ENCODE measurements at regions not wholly inside any gene's neighbourhood (a gene's known extent, or its start where the extent isn't known, plus 50 kb on each side); places are given as distances from the start of the nearest gene placed in this dataset.

DNA sequence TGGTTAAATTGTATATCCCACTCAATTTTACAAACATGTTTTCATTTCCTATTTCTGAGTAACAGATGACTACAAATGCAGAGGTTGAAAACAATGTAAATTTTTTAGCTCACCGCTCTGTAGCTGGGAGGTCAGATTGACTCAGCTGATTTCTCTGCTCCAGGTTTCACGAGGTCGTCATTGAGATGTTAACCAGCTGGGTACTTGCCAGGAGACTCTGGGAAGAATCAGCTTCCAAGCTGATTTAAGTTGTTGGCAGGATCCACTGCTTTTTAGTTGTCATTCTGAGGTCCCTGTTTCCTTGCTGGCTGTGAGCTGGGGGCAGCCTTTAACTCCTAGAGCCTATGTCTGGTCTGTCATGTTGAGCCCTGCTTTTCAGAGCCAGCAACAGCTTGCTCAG lies 864.3 kb upstream of the AGA start:
- no peak for ATAC-seq
- intact Hi-C loops (cut with DNase I) = no loop called here
- DNase-seq = no peak

GRCh38 chr4:178309890-178310289 lies 867.7 kb upstream of the AGA start:
- intact Hi-C loops (cut with DNase I) = no loop called here
- DNase-seq (no peak), ATAC-seq (no peak)

DNA sequence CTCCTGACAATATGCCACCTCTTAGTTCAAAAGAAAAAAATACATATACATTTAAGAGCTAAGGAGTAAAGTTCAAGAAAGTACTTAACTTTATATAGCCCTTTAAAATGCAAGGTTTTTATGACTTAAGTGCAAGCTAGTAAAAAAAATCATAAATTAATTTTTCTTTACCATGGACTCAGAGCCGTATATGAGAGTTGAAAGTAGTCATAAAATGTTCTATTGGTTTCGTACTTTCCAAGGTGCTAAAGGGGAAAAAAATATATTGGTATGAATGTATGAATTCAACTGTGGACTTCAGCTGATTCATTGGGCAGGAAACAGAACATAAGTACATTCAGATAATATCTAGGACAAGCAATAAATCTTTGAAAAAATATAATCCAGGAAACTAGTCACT lies 869.8 kb upstream of the AGA start:
- ATAC-seq (no peak), DNase-seq (no peak)
- intact Hi-C loops (cut with DNase I) = no loop called here

GRCh38 chr4:178314287-178314686 lies 872.0 kb upstream of the AGA start:
- ATAC-seq (no peak), DNase-seq (no peak)
- intact Hi-C loops (cut with DNase I) = no loop called here

GRCh38 chr4:178316211-178316610 lies 874.0 kb upstream of the AGA start:
- ATAC-seq = no peak
- no peak for DNase-seq
- intact Hi-C loops (cut with DNase I) = no loop called here

- DNase-seq (no peak), ATAC-seq (no peak)
- intact Hi-C loops (cut with DNase I) = no loop called here
These were observed 877.8 kb upstream of the AGA start for GRCh38 chr4:178320003-178320402.

DNA sequence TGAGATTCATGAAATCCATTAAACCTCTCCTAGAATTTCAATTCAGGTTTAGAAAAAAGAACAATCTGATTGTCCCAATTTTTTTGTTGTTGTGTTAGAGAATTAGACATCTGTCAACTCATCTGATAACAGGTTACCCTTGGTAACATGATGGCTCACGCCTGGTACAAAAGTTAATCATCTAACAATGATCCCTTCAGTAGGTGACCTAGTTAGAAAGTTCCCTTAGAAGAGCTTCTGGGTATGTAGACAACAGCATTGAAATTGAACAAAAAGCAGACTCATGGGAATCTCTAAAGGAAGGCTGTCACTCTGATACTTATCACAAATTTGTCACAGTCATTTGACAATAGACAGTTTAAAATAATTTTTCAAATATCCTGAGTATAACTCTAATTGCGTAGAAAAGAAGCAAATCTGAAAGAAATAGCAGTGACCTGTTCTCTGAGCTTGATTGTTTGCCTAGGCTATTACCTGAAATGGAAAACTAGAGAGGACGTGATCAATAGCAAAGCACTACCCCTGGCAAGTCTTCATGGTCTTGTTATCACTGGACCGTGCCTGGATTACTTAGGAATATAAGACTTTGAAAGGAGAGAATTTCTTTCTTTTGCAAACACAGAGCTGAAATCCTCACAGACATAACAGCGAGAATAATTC lies 880.4 kb upstream of the AGA start:
- DNase-seq (no peak), ATAC-seq (no peak)
- intact Hi-C loops (cut with DNase I) = no loop called here

GRCh38 chr4:178329226-178329872 lies 887.1 kb upstream of the AGA start:
- ATAC-seq = no peak
- intact Hi-C loops (cut with DNase I) = no loop called here

DNA sequence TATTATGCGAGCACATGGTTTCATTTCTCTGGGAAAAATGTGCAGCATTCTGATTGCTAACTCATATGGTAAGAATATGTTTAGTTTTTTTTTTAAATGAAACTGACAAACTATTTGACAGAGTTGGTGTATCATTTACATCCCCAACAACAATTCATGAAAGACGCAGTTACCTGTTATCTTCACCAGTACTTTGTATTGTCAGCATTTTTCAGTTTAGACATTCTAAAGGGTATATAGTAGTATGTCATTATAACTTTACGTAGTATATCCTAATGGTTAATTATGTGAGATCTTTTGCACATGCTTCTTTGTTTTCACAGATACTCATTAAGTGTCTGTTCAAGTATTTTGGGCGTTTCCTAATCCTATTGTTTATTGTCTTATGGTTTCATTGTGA lies 891.1 kb upstream of the AGA start:
- DNase-seq = no peak
- ATAC-seq = no peak
- intact Hi-C loops (cut with DNase I) = no loop called here

More at GRCh38 chr4:178329226-178329872, 887.1 kb upstream of the AGA start:
- no peak for DNase-seq

- DNase-seq = no peak
- intact Hi-C loops (cut with DNase I) = no loop called here
- ATAC-seq = no peak
These were observed 897.5 kb upstream of the AGA start for GRCh38 chr4:178339769-178340168.

DNA sequence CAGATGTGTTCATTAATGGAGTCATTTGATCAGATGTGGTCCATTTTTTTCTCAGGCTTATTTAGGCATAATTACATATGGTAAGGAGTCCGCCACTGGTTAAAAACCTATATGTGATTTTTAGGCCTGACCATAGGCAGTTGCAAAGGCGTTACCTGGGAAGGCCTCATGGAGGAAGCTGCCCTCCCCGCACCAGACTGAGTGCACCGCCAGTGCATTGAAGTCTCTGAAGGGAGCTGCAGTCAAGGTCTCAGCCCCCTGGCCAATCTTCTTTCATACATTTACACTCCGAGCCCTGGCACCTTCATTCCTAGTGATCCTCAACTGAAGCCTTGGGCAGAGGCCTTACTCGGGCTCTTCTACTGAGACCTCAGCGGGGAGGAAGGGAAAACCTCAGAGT lies 898.2 kb upstream of the AGA start:
- no peak for ATAC-seq
- DNase-seq = no peak

GRCh38 chr4:178344096-178344495 lies 901.9 kb upstream of the AGA start:
- intact Hi-C loops (cut with DNase I) = no loop called here
- no peak for ATAC-seq
- no peak for DNase-seq

More for the DNA sequence above, 898.2 kb upstream of the AGA start:
- intact Hi-C loops (cut with DNase I) = no loop called here

GRCh38 chr4:178347111-178347510 lies 904.9 kb upstream of the AGA start:
- no peak for ATAC-seq
- intact Hi-C loops (cut with DNase I) = no loop called here
- no peak for DNase-seq

DNA sequence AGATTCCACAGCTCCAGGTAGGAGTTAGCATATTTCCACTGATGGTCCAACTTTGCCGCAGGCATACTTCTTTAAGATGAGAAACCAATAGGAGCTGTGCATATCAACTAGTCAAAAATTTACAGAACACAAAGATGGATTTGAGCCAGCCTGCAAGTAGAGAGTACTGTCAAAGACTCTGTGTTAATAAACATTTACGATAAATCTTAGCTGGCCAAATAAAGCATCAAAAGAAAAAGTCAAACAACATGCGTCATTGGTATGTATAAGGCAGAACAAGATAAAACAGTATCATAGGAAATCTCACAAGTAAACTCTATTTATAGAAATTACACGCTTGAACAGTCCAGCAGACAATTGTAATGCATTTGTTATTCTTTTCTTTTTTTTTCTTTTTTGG lies 907.4 kb upstream of the AGA start:
- DNase-seq (no peak), ATAC-seq (no peak)
- intact Hi-C loops (cut with DNase I) = no loop called here

GRCh38 chr4:178351185-178351584 lies 908.9 kb upstream of the AGA start:
- DNase-seq = no peak
- intact Hi-C loops (cut with DNase I) = no loop called here

GRCh38 chr4:178356725-178357124 lies 914.5 kb upstream of the AGA start:
- intact Hi-C loops (cut with DNase I) = no loop called here
- ATAC-seq (no peak), DNase-seq (no peak)

More at GRCh38 chr4:178351185-178351584, 908.9 kb upstream of the AGA start:
- no peak for ATAC-seq

DNA sequence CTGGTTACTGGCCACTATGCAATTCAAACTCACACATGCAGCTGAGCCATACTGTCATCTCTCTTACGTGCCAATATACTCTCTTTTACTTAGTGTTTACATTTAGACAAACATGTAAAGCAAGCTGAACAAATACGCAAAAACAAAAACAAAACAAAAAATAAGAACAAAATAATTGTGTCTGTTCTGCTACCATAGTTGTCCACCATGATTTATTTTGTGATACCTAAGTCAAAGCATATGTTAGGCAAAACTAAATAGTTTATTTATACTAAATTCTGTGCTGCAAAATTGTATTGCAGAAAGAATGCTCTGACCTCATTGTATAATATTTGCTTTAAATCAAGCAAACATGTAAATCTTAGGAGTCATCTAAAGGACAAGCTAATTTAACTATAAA lies 943.2 kb upstream of the AGA start:
- intact Hi-C loops (cut with DNase I) = no loop called here
- DNase-seq (no peak), ATAC-seq (no peak)

GRCh38 chr4:178387756-178388155 lies 945.5 kb upstream of the AGA start:
- DNase-seq (no peak), ATAC-seq (no peak)
- intact Hi-C loops (cut with DNase I) = no loop called here

DNA sequence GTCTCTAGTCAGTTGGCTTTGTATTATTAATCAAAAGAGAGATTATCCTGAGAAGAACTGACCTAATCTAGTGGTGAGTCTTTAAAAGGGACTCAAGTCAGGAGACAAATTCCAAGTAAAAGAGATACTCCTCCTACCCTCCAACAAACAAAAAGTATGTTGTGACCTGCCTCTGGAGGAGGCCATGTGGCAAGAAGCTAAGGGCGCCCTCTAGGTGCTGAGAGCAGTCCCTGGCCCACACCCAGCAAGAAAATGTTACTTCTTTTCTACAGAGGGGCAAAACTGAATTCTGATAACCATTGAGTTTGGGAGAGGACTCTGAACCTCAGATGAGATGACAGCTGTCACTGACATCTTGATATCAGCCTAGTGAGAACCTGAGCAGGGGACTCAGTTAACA lies 953.6 kb upstream of the AGA start:
- intact Hi-C loops (cut with DNase I) = no loop called here
- ATAC-seq (no peak), DNase-seq (no peak)

GRCh38 chr4:178412455-178412854 lies 970.2 kb upstream of the AGA start:
- intact Hi-C loops (cut with DNase I) = no loop called here
- DNase-seq = no peak
- ATAC-seq = no peak

GRCh38 chr4:178414042-178414441 lies 971.8 kb upstream of the AGA start:
- intact Hi-C loops (cut with DNase I) = no loop called here
- no peak for ATAC-seq
- no peak for DNase-seq
